K562 (cell line): ENCODE measurements at regions not wholly inside any gene's neighbourhood (a gene's known extent, or its start where the extent isn't known, plus 50 kb on each side); places are given as distances from the start of the nearest gene placed in this dataset.

ENCODE experiments used
- ATAC-seq: fragments of 200-7000 bp; cut with Tn5 transposase; 3 replicates; pipeline ENCODE4 v1.9.1; 2020; ENCODE audit warnings: moderate library complexity
- BruUV-seq: library from RNA; stranded (reverse); fragments of 400-500 nt; replicated peaks from 2 replicates; lab custom pipeline; 2021; lab: Mats Ljungman, UMichigan
- CTCF ChIA-PET: fragments of 300-600 bp; formaldehyde crosslinking; extraction: SDS; loops from one replicate; lab custom pipeline; 2021; ENCODE audit warnings: low intra/inter-chr PET ratio; lab: Yijun Ruan, JAX
- POLR2A ChIA-PET: fragments of 300-600, 350-650 bp; sonication (Branson Sonifier 250); formaldehyde crosslinking; extraction: SDS; loops from one replicate; lab custom pipeline; 2021; ENCODE audit warnings: antibody characterized with exemption, inconsistent platforms; lab: Yijun Ruan, JAX
- DNase-seq, 4 experiments: peaks; one replicate each; pipeline versions ENCODE4 v3.0.0 to v3.0.0-alpha.2; 2011 to 2018; ENCODE audit warnings: low spot score in 3 of 4, mixed read lengths in 3 of 4; ENCODE audit errors: extremely low read depth in 1 of 4
- FAIRE-seq: peaks from 2 replicates; lab custom pipeline; 2011; peaks lifted over from hg19 to GRCh38; lab: Jason Lieb, UNC
- H2AFZ ChIP-seq: 2 replicates; pipeline ENCODE4 v1.6.0; 2011; ENCODE audit warnings: low read depth, low read length, control low read depth, inconsistent platforms
- H3K27ac ChIP-seq: fragments of 200-600 bp; 3 replicates; pipeline ENCODE4 v1.8.0; 2011; ENCODE audit warnings: low read depth, mild to moderate bottlenecking, control low read depth, inconsistent platforms, low read length, moderate library complexity, mixed read lengths; ENCODE audit errors: extremely low read depth
- H3K27me3 ChIP-seq, 2 experiments: fragments of 300-600 bp in 1 of 2; 2 replicates in 1 of 2; 3 replicates in 1 of 2; pipeline versions ENCODE4 v1.6.0 to v1.8.0; 2011; ENCODE audit warnings: inconsistent platforms in 2 of 2, low read length in 2 of 2, mild to moderate bottlenecking in 1 of 2, mixed read lengths in 1 of 2, moderate library complexity in 1 of 2; ENCODE audit not compliant: control insufficient read depth in 2 of 2, insufficient read depth in 2 of 2
- H3K36me3 ChIP-seq: fragments of 300-600 bp; 3 replicates; pipeline ENCODE4 v1.8.0; 2011; ENCODE audit warnings: mild to moderate bottlenecking, low read length, inconsistent platforms; ENCODE audit not compliant: control insufficient read depth, insufficient read depth
- H3K4me1 ChIP-seq, 2 experiments: fragments of 200-600 bp in 1 of 2; replicated peaks in 1 of 2; 2 replicates in 1 of 2; 3 replicates in 1 of 2; pipeline versions ENCODE4 v1.5.1 to v1.8.0; 2011; ENCODE audit warnings: inconsistent platforms in 2 of 2, low read length in 2 of 2, mild to moderate bottlenecking in 1 of 2, mixed read lengths in 1 of 2, moderate library complexity in 1 of 2; ENCODE audit not compliant: control insufficient read depth in 2 of 2, insufficient read depth in 2 of 2
- H3K4me2 ChIP-seq: 2 replicates; pipeline ENCODE4 v1.6.1; 2011; ENCODE audit warnings: low read length, control low read depth, inconsistent platforms, mixed read lengths; ENCODE audit not compliant: insufficient read depth
- H3K4me3 ChIP-seq: fragments of 200-600 bp; sonication (generic), shearing (Covaris generic); 2 replicates; pipeline ENCODE4 v1.5.1; 2016; ENCODE audit warnings: control low read depth, inconsistent platforms
- H3K79me2 ChIP-seq: fragments of 200-600 bp; 3 replicates; pipeline ENCODE4 v1.8.0; 2011; ENCODE audit warnings: low read length, inconsistent platforms; ENCODE audit not compliant: control insufficient read depth, insufficient read depth
- H3K9ac ChIP-seq, 2 experiments: 2 replicates each; pipeline versions ENCODE4 v1.6.0 to v1.6.1; 2011; ENCODE audit warnings: low read depth in 2 of 2, low read length in 2 of 2, control low read depth in 1 of 2, inconsistent platforms in 1 of 2, mild to moderate bottlenecking in 1 of 2, mixed read lengths in 1 of 2; ENCODE audit not compliant: insufficient read depth in 1 of 2
- H3K9me1 ChIP-seq: one replicate; pipeline ENCODE4 v1.6.0; 2011; ENCODE audit warnings: inconsistent platforms, mild to moderate bottlenecking, low read length, moderate library complexity; ENCODE audit not compliant: control insufficient read depth, insufficient read depth
- H3K9me3 ChIP-seq: replicated peaks from 2 replicates; pipeline ENCODE4 v1.5.1; 2011; ENCODE audit warnings: low read depth, low read length, inconsistent platforms; ENCODE audit not compliant: control insufficient read depth, insufficient read depth
- H4K20me1 ChIP-seq: replicated peaks from 2 replicates; pipeline ENCODE4 v1.6.1; 2011; ENCODE audit warnings: low read length, inconsistent platforms, mixed read lengths; ENCODE audit not compliant: control insufficient read depth, insufficient read depth
- CBFA2T2 ChIP-seq: fragments of 450-650 bp; conservative IDR thresholded peaks from 2 replicates; pipeline ENCODE4 v1.6.1; 2017; ENCODE audit warnings: mild to moderate bottlenecking
- ELF4 ChIP-seq: fragments of 450-650 bp; formaldehyde crosslinking; IDR thresholded peaks from 2 replicates; pipeline ENCODE4 v1.4.0; 2022; ENCODE audit warnings: missing genetic modification characterization
- FOXK1 ChIP-seq: sonication (generic); formaldehyde crosslinking; IDR thresholded peaks from 2 replicates; pipeline ENCODE4 v1.8.0; 2022; ENCODE audit warnings: missing genetic modification reagents, mild to moderate bottlenecking, borderline replicate concordance
- GATA2 ChIP-seq: sonication (generic); formaldehyde crosslinking; IDR thresholded peaks from 2 replicates; pipeline ENCODE4 v1.4.0; 2020; ENCODE audit warnings: mild to moderate bottlenecking, missing genetic modification reagents
- HEY1 ChIP-seq: fragments of 250-450 bp; sonication (Bioruptor Pico); IDR thresholded peaks from 2 replicates; pipeline ENCODE4 v1.5.0; 2020; ENCODE audit warnings: mild to moderate bottlenecking, moderate library complexity, borderline replicate concordance
- KAT7 ChIP-seq: sonication (generic); formaldehyde crosslinking; IDR thresholded peaks from 2 replicates; pipeline ENCODE4 v1.8.0; 2022; ENCODE audit warnings: missing genetic modification reagents, mild to moderate bottlenecking, borderline replicate concordance
- MNT ChIP-seq, 2 experiments: fragments of 450-650 bp; conservative IDR thresholded peaks; 2 replicates each; pipeline ENCODE4 v1.6.1; 2017; ENCODE audit warnings: mild to moderate bottlenecking in 2 of 2, moderate library complexity in 2 of 2
- NFIX ChIP-seq: fragments of 250-450 bp; sonication (Bioruptor Pico); IDR thresholded peaks from 2 replicates; pipeline ENCODE4 v1.4.0; 2020; ENCODE audit warnings: low read depth, mild to moderate bottlenecking, moderate library complexity
- PHF21A ChIP-seq: fragments of 450-650 bp; IDR thresholded peaks from 2 replicates; pipeline ENCODE4 v1.6.1; 2017; ENCODE audit warnings: low read depth, borderline replicate concordance
- POLR2AphosphoS5 ChIP-seq: IDR thresholded peaks from 2 replicates; pipeline ENCODE4 v1.6.1; 2011; ENCODE audit warnings: mild to moderate bottlenecking, low read depth, low read length, moderate library complexity; ENCODE audit not compliant: control insufficient read depth, insufficient read depth
- POU5F1 ChIP-seq: fragments of 150-350 bp; IDR thresholded peaks from 2 replicates; pipeline ENCODE4 v1.6.1; 2014; ENCODE audit warnings: borderline replicate concordance, low read length, low read depth, mild to moderate bottlenecking; ENCODE audit not compliant: partially characterized antibody
- PRDM10 ChIP-seq: fragments of 450-650 bp; IDR thresholded peaks from 2 replicates; pipeline ENCODE4 v1.6.1; 2018; ENCODE audit not compliant: partially characterized antibody
- RBM17 ChIP-seq: fragments of 200-400 bp; formaldehyde crosslinking; IDR thresholded peaks from 2 replicates; pipeline ENCODE4 v1.6.1; 2017; ENCODE audit warnings: low read depth, mild to moderate bottlenecking, low read length, borderline replicate concordance
- SETDB1 ChIP-seq: IDR thresholded peaks from one replicate; pipeline ENCODE4 v1.6.1; 2012; ENCODE audit warnings: low read length, control low read depth, inconsistent platforms
- SNIP1 ChIP-seq: fragments of 450-650 bp; IDR thresholded peaks from 2 replicates; pipeline ENCODE4 v1.7.1; 2017; ENCODE audit warnings: low read depth, mild to moderate bottlenecking
- ZNF324 ChIP-seq: fragments of 250-450 bp; sonication (Bioruptor Pico); IDR thresholded peaks from 2 replicates; pipeline ENCODE4 v1.4.0; 2020; ENCODE audit warnings: mild to moderate bottlenecking
- ZNF668 ChIP-seq: fragments of 250-450 bp; sonication (Bioruptor Pico); IDR thresholded peaks from 2 replicates; pipeline ENCODE4 v1.8.0; 2022; ENCODE audit warnings: mild to moderate bottlenecking, inconsistent platforms
- ZNF740 ChIP-seq, 3 experiments: fragments of 200-800 bp in 1 of 3; sonication (Bioruptor generic) in 1 of 3; sonication (generic) in 1 of 3; formaldehyde crosslinking in 1 of 3; IDR thresholded peaks; 2 replicates each; pipeline versions ENCODE4 v1.6.1 to v1.8.0; 2016 to 2022; ENCODE audit warnings: mild to moderate bottlenecking in 2 of 3, missing compliant biosample characterization in 2 of 3, missing genetic modification characterization in 2 of 3, missing genetic modification reagents in 1 of 3
- WGBS: fragments of 100-300 bp; shearing (Covaris generic); methylation state at CpG from one replicate; pipeline ENCODE4 v1.1.6; 2016; ENCODE audit warnings: low coverage, mixed read lengths; ENCODE audit not compliant: insufficient coverage; ENCODE audit errors: missing lambda C conversion rate; 5-methylcytosine and 5-hydroxymethylcytosine counted together
- in situ Hi-C: fragments of 300-500 bp; cut with MboI; formaldehyde crosslinking; loops from 4 replicates; pipeline ENCODE4 v1.15.0; 2018; ENCODE audit warnings: inconsistent platforms, mixed read lengths
- intact Hi-C: fragments of 100-400 bp; cut with micrococcal nuclease; formaldehyde crosslinking; loops from 2 replicates; pipeline ENCODE4 v1.14.2; 2022

- intact Hi-C loops = no loop called here
- H3K4me2 ChIP-seq = no peak overlapping the region
- no peak overlapping the region for H2AFZ ChIP-seq
- POLR2A ChIA-PET = interaction anchor here (0.6 kb wide), 1 partner anchor 15 kb away, joined by 3 read pairs; no protein-coding TSS in a partner anchor
- H4K20me1 ChIP-seq = no peaks in the 10 kb centered on the region
- no peak overlapping the region for H3K27ac ChIP-seq
- CTCF ChIA-PET = no interaction called here
- peaks cover 26 to 34% of the 10 kb centered on the region in 2 experiments for H3K27me3 ChIP-seq
- WGBS = 0% methylated on average over 1 of the region's 1 CpG
- no peaks in the 10 kb centered on the region for H3K79me2 ChIP-seq
- ATAC-seq (no peak), FAIRE-seq (no peak), DNase-seq (no peak)
- no TSS peak for BruUV-seq
- H3K9me3 ChIP-seq = no peaks in the 10 kb centered on the region
- H3K9ac ChIP-seq = no peak overlapping the region
- peaks cover 0 to 18% of the 10 kb centered on the region in 2 experiments; a peak in 2 of 5 replicates for H3K4me1 ChIP-seq
- no peak overlapping the region for H3K4me3 ChIP-seq
- H3K36me3 ChIP-seq = no peaks in the 10 kb centered on the region
- in situ Hi-C loops = loop anchor here (5.0 kb wide), 1 partner anchor 38 kb away; no protein-coding TSS in a partner anchor
- H3K9me1 ChIP-seq = no peaks in the 10 kb centered on the region
- TF ChIP-seq SNIP1 (no peak), POLR2AphosphoS5 (no peak), ELF4 (CRISPR knock-in tag) (no peak), PRDM10 (no peak), MNT (conservative IDR thresholded peaks at IDR 0.05) (no peak), SETDB1 (no peak), FOXK1 (no peak), HEY1 (CRISPR knock-in tag) (no peak), ZNF324 (no peak), KAT7 (CRISPR knock-in tag) (no peak), POU5F1 (no peak), RBM17 (no peak), CBFA2T2 (no peak), PHF21A (no peak), GATA2 (CRISPR knock-in tag) (no peak), ZNF668 (CRISPR knock-in tag) (no peak), ZNF740 (CRISPR knock-in tag; IDR thresholded peaks at IDR 0.05) (no peak), ZNF740 (tag; IDR thresholded peaks at IDR 0.05) (no peak), NFIX (no peak)
Measured at GRCh38 chr2:130289780-130290179, 52.9 kb upstream of the IMP4 start.
